C4-2B (cell line): ENCODE measurements at regions not wholly inside any gene's neighbourhood (a gene's known extent, or its start where the extent isn't known, plus 50 kb on each side); places are given as distances from the start of the nearest gene placed in this dataset.

ENCODE experiments used
- H3K27ac ChIP-seq: fragments of 450-650 bp; 2 replicates; pipeline ENCODE4 v1.5.1; 2017
- ZFX ChIP-seq: fragments of 450-650 bp; IDR thresholded peaks from 2 replicates; pipeline ENCODE4 v1.6.1; 2017
- TF ChIP-seq, protein P1 (sequence below): fragments of 450-650 bp; conservative IDR thresholded peaks from 2 replicates; pipeline ENCODE4 v1.5.1; 2017; ENCODE audit warnings: mild to moderate bottlenecking

DNA sequence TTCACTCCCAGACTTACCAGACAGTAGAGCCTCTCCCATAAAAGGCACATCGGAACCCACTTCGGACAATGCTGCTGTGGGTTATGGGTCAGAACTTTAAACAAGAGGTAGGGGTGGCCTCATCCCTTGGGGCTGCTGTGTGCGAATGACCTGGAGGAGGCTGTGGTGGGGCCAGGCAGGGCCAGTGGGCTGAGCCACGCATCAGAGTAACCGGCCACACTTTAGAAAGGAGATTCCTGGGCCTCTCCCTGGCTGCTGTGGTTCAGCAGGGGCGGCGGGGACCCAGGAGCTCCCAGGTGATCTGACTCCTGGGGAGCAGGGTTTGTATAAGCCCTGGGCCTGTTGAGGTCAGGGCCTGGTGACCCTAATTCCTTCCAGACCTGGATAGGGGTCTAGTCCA is 110.2 kb upstream of the C1orf174 start:
- TF ChIP-seq, protein P1, sequence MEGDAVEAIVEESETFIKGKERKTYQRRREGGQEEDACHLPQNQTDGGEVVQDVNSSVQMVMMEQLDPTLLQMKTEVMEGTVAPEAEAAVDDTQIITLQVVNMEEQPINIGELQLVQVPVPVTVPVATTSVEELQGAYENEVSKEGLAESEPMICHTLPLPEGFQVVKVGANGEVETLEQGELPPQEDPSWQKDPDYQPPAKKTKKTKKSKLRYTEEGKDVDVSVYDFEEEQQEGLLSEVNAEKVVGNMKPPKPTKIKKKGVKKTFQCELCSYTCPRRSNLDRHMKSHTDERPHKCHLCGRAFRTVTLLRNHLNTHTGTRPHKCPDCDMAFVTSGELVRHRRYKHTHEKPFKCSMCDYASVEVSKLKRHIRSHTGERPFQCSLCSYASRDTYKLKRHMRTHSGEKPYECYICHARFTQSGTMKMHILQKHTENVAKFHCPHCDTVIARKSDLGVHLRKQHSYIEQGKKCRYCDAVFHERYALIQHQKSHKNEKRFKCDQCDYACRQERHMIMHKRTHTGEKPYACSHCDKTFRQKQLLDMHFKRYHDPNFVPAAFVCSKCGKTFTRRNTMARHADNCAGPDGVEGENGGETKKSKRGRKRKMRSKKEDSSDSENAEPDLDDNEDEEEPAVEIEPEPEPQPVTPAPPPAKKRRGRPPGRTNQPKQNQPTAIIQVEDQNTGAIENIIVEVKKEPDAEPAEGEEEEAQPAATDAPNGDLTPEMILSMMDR, result no peak
- no peak for TF ChIP-seq ZFX
- no peak overlapping the region for H3K27ac ChIP-seq

DNA sequence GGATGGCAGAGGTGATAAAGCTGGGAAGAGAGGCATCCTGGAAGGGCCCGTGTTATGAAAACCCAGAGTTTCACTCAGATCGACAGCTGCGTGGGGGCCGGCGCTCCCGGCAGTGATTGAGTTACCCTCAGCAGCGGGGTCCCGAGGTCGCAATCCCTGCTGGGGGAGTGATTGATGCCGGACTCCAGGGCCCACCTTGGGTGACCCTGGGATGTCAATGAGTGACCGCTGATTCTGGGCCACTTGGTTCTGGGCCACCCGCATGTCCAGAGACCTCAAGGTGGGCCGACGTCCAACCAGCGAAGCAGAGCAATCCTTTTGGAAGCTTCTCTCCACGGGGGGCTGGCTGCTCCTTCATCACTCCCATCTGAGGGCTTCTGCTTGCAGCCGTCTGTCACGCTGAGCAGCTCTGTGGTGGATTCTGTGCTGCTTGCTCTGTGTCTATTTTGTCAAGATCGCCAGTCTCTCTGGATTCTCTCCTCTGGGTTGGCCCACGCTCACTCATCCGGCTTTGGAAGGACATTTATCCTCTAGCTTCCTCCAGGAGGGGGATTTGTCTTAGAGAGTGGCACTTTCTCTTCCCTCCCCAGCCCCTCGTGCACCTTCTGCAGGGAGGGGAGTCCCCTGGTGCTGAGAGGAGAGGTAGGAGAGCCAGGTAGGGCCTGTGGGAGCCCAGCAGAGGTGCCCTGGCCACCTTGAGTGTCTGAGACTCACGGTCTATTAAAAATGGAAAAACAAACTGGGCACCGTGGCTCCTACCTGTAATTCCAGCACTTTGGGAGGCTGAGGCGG is 110.9 kb upstream of the C1orf174 start:
- TF ChIP-seq, protein P1, result no peak
- no peak for TF ChIP-seq ZFX

DNA sequence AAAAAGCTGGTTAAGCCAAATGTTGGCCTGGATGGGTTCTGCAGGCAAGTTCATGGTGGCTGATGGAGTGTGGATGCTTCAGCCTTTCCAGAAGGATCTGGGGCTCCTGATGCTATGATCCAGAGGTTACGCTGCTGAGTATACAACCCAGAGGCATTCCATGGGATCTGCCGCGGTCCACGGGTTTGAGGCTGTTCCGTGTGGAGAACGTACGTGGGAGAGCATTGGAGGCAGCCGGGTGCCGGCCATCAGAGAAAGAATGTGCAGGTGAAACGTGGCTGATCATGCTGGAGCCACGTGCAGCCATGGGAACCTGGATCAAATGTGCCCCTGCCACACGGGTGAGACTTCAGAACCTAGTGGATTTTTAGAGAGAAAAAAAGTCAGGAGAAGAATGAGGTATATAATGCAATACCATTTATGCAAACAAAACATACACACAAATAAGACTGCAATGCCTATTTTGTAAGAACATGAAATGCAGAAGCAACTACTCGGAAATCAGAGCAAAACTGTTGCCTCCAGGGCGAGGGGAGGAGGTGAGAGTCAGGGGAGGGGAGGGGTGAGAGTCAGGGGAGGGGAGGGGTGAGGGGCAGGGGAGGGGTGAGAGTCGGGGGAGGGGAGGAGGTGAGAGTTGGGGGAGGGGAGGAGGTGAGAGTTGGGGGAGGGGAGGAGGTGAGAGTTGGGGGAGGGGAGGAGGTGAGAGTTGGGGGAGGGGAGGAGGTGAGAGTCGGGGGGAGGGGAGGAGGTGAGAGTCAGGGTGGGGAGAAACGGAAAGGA is 116.5 kb upstream of the C1orf174 start:
- H3K27ac ChIP-seq, result no peak overlapping the region
- TF ChIP-seq, protein P1, result no peak
- TF ChIP-seq ZFX, result no peak

More for the DNA sequence above, 110.9 kb upstream of the C1orf174 start:
- H3K27ac ChIP-seq, result no peak overlapping the region

DNA sequence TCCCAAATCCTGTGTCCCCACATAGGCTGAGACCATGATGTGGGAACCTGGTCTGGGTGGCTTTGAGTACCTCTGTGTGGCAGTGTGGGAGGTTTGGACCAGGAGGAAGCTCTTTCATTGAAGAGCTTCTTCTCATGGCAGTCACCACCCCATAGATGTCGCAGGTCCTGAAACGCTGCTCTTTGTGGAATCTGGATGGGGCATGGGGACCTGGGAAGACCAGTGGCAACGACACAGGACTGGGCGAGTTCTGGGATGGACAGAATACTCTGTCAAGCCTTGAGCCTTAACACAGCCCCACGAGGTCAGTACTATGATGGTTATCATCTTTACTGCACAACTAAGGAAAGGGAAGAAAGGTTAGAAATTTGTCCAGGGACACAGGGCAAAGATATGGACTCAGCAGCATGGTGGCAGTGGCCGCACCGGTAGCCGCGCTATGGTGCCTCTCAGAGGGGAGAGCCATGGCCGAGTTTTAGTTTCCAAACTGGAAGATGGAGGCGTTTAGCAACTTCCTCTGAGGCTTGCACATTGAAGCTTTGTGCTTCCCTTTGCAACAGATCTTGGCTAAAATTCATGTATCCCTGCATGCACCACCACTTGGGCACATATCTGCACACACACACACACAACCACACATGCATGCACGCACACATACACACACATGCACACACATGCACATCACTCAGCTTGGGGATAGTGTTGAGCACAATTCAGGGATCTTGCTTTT is 117.7 kb upstream of the C1orf174 start:
- TF ChIP-seq, protein P1, result no peak
- TF ChIP-seq ZFX, result no peak
- no peak overlapping the region for H3K27ac ChIP-seq

DNA sequence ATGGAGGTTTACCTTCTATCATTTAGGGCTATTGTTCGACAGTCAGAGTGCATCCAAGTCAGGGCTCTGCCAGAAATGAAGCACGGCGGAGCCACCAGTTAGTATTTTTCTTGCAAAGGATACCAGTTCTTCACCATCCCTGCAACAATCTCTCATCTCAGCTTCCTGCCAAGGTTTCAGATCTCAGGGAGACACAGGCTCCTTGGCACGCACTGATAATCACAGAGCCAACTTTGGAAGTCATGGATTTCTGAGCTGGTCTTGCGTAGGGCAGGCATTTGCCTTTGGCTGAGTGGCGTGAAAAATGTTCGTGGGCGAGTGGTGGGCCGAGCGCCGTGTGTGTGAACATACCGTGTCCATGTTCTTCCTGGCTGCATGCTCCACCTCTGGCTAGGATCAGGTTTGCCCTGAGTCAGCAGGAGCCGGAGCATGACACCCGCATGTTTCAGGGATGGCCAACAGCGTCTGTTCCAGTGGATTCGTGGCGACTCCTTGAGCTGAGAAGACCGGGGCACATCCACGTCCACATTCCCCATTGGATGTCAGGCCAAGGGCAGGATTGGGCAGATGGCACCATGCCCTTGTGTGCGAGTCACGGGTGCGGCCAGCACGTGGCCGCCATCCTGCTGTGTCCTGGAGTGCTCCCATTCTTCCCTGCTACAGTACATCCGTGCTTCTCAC is 118.5 kb upstream of the C1orf174 start:
- no peak for TF ChIP-seq ZFX
- TF ChIP-seq, protein P1, result no peak
- no peak overlapping the region for H3K27ac ChIP-seq

DNA sequence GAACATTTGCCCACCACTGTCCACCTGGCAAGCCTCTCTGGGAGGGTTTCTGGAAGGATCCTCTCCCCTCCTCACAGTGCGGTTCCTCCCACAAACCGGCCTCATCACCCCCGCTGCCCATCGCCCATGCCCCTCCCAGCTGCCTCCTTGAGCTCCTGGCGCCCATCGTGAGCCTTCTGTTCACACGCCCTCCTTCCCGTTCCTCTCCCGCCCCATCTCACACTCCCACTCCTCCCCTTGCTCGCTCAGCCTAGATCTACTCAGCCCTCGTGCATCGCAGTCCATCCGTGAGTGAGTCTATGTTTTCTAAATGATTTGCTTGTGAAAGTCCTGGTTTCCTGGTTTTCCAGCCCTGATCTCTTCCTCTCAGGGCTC is 119.1 kb upstream of the C1orf174 start:
- TF ChIP-seq ZFX, result no peak
- TF ChIP-seq, protein P1, result no peak
- no peak overlapping the region for H3K27ac ChIP-seq
